ENCODE measurements at regions not wholly inside any gene's neighbourhood (a gene's known extent, or its start where the extent isn't known, plus 50 kb on each side); places are given as distances from the start of the nearest gene placed in this dataset.

- Histone ChIP-seq H3K27me3 (replicated peaks; ENCODE audit: insufficient read depth, low read depth, low read length, poor library complexity) (no peaks in the 10 kb centered on the region), H3K4me3 (ENCODE audit: low read depth, low read length, poor library complexity, severe bottlenecking) (no peak overlapping the region), H3K9me3 (ENCODE audit: low read depth, low read length, poor library complexity, severe bottlenecking) (peaks cover 14% of the 10 kb centered on the region), H3K36me3 (ENCODE audit: insufficient read depth, low read length, poor library complexity, severe bottlenecking) (no peaks in the 10 kb centered on the region), H3K4me1 (ENCODE audit: insufficient read depth, low read length, poor library complexity, severe bottlenecking) (no peaks in the 10 kb centered on the region), H3K27ac (ENCODE audit: low read depth, low read length, poor library complexity, severe bottlenecking) (no peak overlapping the region)
- DNase-seq (ENCODE audit: low spot score): no peak
- POLR2A ChIA-PET (ENCODE audit: low non-redundant PET): no interaction called here
- TF ChIP-seq CTCF (conservative IDR thresholded peaks at IDR 0.05; ENCODE audit: low read depth, low read length) (no peak), EZH2 (IDR thresholded peaks at IDR 0.05; ENCODE audit: borderline replicate concordance, low read depth, low read length, poor library complexity, severe bottlenecking) (no peak)
- BruUV-seq (replicated peaks): no TSS peak
- CTCF ChIA-PET: no interaction called here
- intact Hi-C loops (cut with micrococcal nuclease; ENCODE audit: unreplicated experiment): no loop called here
Observed at GRCh38 chr4:11611868-11612267, 183.2 kb upstream of the HS3ST1 start.

- no peak overlapping the region for H3K4me3 ChIP-seq (ENCODE audit: low read depth, low read length, poor library complexity, severe bottlenecking)
- H3K27me3 ChIP-seq (replicated peaks; ENCODE audit: insufficient read depth, low read depth, low read length, poor library complexity): no peaks in the 10 kb centered on the region
- H3K9me3 ChIP-seq (ENCODE audit: low read depth, low read length, poor library complexity, severe bottlenecking): peaks cover 15% of the 10 kb centered on the region
- H3K4me1 ChIP-seq (ENCODE audit: insufficient read depth, low read length, poor library complexity, severe bottlenecking): no peaks in the 10 kb centered on the region
- BruUV-seq (replicated peaks): no TSS peak
- H3K36me3 ChIP-seq (ENCODE audit: insufficient read depth, low read length, poor library complexity, severe bottlenecking): no peaks in the 10 kb centered on the region
- no peak for DNase-seq (ENCODE audit: low spot score)
- TF ChIP-seq CTCF (conservative IDR thresholded peaks at IDR 0.05; ENCODE audit: low read depth, low read length) (no peak), EZH2 (IDR thresholded peaks at IDR 0.05; ENCODE audit: borderline replicate concordance, low read depth, low read length, poor library complexity, severe bottlenecking) (no peak)
- intact Hi-C loops (cut with micrococcal nuclease; ENCODE audit: unreplicated experiment): no loop called here
- CTCF ChIA-PET: no interaction called here
- POLR2A ChIA-PET (ENCODE audit: low non-redundant PET): no interaction called here
- no peak overlapping the region for H3K27ac ChIP-seq (ENCODE audit: low read depth, low read length, poor library complexity, severe bottlenecking)
Observed at GRCh38 chr4:11609751-11610150, 181.1 kb upstream of the HS3ST1 start.

- POLR2A ChIA-PET (ENCODE audit: low non-redundant PET): no interaction called here
- TF ChIP-seq EZH2 (IDR thresholded peaks at IDR 0.05; ENCODE audit: borderline replicate concordance, low read depth, low read length, poor library complexity, severe bottlenecking) (no peak), CTCF (conservative IDR thresholded peaks at IDR 0.05; ENCODE audit: low read depth, low read length) (no peak)
- no peaks in the 10 kb centered on the region for H3K27me3 ChIP-seq (replicated peaks; ENCODE audit: insufficient read depth, low read depth, low read length, poor library complexity)
- DNase-seq (ENCODE audit: low spot score): no peak
- no peak overlapping the region for H3K4me3 ChIP-seq (ENCODE audit: low read depth, low read length, poor library complexity, severe bottlenecking)
- no peaks in the 10 kb centered on the region for H3K4me1 ChIP-seq (ENCODE audit: insufficient read depth, low read length, poor library complexity, severe bottlenecking)
- CTCF ChIA-PET: no interaction called here
- H3K9me3 ChIP-seq (ENCODE audit: low read depth, low read length, poor library complexity, severe bottlenecking): peaks cover 23% of the 10 kb centered on the region
- intact Hi-C loops (cut with micrococcal nuclease; ENCODE audit: unreplicated experiment): no loop called here
- no peaks in the 10 kb centered on the region for H3K36me3 ChIP-seq (ENCODE audit: insufficient read depth, low read length, poor library complexity, severe bottlenecking)
- BruUV-seq (replicated peaks): no TSS peak
- H3K27ac ChIP-seq (ENCODE audit: low read depth, low read length, poor library complexity, severe bottlenecking): no peak overlapping the region
Observed at GRCh38 chr4:11608992-11609391, 180.3 kb upstream of the HS3ST1 start.

All from A673 (cell line).